GM18873 (cell line): ENCODE measurements at regions not wholly inside any gene's neighbourhood (a gene's known extent, or its start where the extent isn't known, plus 50 kb on each side); places are given as distances from the start of the nearest gene placed in this dataset.
"Not testable (repeated sequence)": the region's sequence is repeated elsewhere in the genome, so short reads cannot be mapped to it uniquely, and the experiment has no call there.

Source experiments
- ATAC-seq: cut with Tn5 transposase; IDR thresholded peaks from one replicate; pipeline ENCODE4 v1.9.1; 2021; ENCODE audit warnings: mild to moderate bottlenecking, moderate library complexity, moderate number of reproducible peaks; ENCODE audit not compliant: unreplicated experiment, low FRiP score

DNA sequence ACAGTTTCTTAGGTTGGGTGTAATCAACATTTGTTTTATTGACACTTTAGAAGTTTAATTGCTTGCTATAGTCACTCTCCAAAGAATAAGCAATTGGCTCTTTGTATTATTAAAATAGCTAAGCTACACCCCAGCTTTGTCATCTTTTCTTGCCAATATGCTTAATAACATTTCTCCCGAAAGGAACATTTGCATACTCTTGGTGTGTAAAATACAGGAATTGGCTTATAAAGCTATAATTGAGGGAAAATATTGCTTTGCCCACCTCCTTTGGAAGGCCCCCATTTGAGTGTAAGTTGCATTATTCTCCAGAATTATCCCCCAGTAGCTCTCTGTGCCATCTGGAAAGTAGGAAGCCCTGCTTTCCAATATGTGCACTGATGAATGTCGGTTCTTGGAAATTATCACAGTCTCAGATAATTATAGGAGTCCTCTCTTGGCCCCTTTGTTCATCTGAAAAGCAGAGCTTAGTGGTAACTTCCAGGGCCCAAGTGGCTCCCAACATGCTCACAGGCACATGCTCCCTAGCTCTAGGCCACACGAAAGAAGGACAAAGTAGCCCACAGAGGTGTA, 92.4 kb upstream of the B3GAT2 start:
- ATAC-seq, result no peak

DNA sequence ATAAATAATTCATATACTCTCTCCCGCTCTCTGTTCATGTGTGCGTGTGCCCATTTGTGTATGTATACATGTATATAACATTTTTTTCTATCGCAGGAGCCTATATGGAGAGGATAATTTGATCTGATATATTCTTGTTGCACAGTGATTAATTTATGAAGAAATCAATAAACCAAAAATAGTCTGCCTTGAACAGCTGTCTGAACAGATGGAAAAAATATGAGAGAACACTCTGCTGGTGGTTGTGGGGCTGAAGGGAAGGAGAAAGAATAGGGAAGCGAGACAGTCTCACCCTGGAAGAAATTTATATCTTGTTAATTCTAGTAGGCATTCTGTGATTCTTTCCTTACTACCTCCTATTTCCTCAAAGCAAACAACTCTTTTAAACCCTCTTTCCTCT, 96.6 kb upstream of the B3GAT2 start:
- no peak for ATAC-seq

DNA sequence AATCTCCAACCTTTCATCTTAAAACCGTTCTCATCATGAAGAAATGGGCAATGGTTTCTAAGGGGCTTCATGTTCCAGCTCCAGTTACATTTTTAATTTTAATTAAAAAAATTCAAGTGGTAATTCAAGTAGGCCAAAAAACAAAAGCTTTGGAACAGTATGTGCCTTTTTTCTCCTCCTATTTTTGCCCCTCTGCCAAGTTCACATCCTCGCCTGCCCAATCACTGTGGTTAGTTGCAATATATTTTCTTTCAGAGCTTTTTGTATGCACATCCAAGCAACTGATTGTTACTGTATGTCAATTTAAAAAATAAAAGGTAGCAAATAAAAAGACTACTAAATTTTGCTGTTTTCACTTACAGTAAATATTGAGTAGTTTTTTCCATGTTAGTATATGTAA, 99.8 kb upstream of the B3GAT2 start:
- no peak for ATAC-seq

DNA sequence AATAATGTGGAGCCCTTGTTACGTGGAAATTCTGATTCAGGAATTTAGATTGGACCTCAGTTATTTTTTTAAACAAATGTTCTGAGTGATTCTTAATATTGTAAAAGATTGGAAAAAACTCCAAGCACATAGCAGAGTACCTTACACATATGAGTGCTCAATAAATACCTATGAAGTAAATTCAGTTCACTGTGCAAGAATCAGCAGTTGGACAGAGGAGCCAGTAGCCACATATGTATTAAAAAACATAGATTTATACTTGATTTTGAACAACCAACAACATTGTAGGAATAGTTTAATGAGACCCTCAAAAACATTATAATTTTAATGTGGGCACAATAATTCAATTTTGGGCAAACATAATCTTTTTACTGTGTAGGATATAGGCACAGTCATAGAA, 109.3 kb upstream of the B3GAT2 start:
- ATAC-seq, result no peak

DNA sequence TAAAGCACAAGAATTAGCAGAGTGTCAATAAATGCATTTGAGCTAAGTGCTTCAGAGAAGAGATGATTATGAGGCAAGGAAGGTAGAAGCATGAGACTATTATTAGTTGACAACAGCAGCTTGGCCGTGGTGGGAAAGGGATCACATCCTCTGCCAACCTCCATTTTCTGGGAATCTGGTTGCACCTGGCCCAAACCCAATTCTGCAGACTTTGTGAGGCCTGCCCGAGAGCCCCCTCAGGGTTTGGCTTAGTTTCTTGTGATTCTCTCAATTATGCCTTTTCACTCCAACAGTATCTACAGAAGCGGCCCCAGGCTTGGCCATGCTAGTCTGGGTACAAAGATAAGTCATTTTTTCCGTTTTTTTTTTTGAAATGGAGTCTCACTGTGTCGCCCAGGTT, 111.0 kb upstream of the B3GAT2 start:
- ATAC-seq, result no peak

DNA sequence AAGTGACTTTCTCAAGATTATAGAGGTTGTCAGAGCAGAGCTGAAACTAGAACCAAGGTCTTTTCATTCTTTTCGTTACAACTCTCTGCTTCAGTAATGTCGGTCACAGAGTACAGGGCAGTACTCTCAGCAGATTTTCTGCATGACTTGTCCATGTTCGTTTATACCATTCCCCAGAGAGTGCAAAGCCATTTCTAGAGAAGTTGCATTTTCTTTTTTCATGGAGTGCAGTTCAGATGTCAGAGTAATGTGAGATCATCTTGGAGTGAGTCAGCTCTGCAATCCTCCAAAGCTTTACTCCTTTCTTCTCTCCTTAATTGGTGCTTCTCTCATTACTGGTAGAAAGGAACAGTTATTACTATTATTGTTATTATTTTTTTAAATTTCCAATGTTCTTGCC, 115.6 kb upstream of the B3GAT2 start:
- ATAC-seq, result no peak

DNA sequence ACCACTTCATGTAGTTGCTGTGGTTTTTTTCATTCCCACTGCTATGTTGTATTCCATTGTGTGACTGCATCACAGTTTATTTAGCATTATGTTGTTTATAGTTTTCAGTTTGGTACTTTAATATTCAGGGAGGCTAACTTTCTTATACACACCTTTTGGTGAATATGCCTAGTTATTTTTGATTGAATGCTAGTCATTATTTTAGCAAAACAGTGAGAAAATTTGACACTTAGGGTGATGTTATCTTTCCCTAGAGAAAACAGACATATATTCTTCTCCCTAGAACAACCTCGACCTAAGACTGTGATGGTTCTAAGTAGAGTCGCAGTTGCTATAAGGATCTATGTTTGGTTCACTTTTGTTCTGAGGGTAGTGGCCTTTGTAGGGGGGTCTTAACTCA, 120.8 kb upstream of the B3GAT2 start:
- no peak for ATAC-seq

DNA sequence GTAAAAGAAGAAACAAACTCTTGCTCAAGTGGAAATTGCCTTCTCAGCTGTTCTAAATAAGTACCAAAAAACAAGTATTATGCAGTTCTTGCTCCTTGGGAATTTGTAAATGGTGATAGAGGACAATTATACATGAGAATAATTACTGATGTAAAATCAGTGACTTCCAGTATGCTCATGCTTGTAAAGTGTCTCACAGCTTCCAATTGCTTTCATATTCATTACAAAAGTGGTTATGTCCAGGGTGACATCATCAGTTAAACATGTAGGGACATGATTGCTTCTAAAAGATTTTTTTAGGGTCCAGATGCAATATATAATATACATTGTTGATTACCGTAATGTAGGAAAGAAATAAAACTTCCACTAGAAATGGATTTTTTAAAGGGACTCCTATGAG, 122.8 kb upstream of the B3GAT2 start:
- ATAC-seq, result no peak

DNA sequence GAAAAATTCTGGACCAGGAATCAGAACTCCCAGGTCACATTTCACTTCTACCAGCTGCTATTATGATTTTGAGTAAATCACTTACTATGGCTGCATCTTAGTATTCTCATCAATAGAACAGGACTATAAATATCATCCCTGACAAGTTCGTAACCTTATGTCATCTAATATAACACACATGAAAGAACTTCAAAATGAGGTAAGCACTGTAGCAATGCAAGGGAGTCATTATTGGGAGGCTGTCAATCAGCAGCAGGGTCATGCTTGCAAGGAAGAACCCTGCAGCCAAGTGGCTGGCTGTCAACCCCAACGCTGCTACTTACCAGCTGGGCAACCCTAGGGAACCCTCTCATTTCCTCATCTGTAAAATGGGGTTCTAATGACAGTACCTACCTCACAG, 123.3 kb upstream of the B3GAT2 start:
- ATAC-seq, result no peak

DNA sequence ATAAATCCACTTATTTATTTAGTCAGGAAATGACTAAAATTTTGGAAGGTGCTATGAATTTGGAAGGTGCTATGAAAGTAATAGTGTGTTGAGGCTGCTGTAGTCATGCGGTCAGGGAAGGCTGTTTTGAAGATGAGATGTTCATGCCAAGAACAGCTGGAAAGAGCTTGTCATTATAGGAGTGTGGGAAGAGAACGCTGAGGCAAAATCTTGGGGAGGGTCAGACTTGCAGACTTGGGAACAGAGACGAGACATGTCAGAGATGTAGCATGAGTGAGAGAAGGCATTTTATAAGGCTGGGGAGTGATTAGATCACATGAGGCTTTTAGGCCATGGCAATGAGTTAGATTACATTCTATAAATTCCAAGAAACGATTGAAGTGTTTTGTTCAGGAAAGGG, 124.0 kb upstream of the B3GAT2 start:
- ATAC-seq, result no peak

DNA sequence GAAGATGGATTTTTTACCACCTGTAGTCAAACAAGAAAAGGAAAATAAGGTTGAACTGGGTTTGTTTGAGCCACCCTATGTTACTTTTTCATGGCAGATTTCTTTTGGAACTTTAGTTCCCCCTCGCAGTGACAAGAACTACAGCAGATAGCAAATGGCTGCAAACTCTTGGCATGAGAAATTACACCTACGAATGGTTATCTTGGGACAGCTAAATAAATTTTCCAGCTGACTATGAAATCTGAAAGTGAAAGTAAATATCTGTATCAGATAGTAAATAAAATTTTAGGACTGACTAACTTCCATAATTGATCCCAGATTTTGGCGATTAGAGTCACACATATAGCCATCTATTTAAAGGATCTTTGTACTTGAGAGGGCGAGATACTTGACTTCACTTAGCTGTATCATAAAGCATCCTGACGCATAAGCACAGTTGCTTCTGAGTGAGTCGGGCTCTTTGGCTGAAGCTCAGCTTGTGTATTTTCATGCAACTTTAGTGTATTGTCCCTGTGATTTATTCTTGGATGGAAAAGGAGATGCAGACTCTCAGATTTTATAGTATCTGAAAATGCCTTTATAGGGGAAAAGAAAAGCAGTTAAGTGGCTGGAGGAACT, 125.3 kb upstream of the B3GAT2 start:
- ATAC-seq, result no peak

DNA sequence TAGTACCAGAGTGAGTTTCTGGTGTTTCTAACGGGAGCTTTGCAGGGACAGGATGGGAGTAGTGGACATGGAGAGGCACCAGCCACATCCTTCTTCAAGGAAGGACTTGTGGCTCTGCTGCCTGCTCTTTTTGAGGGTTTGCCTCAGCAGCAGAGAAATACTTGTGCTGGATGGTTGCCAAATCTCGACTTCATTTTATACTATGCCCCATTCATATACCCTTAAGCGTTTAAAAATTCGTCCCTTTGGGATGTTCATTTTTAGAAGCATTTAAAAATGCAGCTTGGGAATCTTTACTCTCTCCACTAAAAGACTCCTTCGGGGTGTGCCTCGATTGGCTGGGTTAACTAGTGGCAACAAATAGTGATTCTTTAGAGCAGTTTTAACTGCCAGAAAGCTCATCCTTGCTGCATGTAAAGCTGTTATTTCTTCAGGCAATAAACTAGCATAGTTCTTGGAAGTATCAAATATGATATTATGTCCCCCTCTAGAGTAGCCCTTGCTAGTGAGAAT, 126.5 kb upstream of the B3GAT2 start:
- no peak for ATAC-seq

DNA sequence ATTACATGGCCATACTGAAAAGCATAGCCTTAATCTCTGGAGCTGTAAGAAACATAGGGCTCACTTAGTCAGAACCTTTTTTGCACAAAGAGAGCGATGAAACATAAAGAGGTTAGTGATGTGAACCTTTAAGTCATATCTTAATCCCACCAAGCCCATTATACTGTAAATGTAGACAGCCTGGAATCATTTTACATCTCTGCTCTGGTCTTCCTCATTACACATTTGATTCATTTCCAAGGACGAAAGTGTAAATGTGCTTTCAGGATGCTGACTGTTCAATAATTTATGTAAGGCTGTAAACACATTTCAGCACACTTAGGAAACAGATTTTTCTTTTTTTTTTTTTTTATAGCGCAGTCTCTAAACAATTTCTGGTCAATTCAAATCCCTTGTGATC, 131.3 kb upstream of the B3GAT2 start:
- no peak for ATAC-seq

DNA sequence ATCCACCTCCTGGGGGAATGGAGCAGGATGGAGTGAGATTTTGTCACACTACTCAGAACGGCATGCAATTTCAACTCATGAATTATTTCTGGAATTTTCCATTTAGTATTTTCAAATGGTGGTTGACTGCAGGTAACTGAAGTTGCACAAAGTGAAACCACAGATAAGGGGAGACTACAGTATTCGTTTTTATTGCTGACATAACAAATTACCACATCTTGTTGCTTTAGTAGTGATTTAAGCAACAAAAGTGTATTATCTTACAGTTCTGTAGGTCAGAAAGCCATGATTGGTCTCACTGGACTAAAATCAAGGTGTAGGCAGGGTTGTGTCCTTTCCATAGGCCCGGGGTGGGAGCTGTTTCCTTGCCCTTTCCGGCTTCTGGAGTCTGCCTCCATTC, 133.4 kb upstream of the B3GAT2 start:
- ATAC-seq, result no peak

DNA sequence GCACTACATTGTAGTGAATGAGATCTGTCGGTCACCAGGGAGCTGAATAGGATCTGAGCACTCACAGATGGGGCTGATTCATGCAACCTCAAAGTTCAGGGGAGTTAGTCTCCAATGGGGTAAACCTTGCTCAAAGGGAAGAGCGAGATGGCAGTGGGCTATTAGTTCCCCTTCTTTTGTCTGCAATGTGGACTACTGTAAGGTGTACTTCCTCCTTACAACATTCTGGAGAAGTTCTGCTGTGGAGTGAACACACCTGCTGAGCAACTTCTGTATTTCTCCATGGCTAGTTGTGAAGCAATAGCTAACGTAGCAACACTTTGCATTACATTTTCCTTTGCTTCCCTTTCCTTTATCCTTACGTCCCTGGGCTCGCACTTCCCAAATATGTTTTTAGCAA, 134.3 kb upstream of the B3GAT2 start:
- no peak for ATAC-seq

DNA sequence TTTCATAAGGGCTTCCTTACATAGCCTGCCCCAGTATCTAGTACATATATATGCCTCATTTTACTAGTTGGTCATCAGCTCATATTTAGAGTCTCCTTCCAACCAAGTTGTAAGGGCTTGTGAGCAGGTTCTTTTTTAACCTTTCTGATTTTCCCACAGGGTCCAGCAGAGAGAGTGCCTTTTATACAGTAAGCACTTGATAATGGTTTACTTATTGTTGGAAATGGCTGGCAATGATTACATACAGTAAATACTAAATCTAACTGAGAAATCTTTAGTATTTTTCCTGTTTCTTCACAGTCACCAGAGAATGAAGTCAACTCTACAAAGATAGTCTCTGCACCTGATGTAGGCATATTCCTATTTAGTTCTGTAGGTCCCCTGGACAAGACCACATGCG, 135.1 kb upstream of the B3GAT2 start:
- ATAC-seq, result no peak

DNA sequence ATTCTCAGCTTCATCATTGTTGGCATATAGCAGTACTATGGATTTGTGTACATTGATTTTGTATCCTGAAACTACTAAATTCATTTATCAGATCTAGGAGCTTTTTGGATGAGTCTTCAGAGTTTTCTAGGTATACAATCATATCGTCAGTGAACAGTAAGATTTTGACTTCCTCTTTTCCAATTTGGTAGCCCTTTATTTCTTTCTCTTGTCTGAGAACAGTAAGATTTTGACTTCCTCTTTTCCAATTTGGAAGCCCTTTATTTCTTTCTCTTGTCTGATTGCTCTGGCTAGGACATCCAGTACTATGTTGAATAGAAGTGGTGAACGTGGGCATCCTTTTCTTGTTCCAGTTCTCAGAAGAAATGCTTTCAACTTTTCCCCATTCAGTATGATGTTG, 140.4 kb upstream of the B3GAT2 start:
- ATAC-seq, result not testable (repeated sequence)

DNA sequence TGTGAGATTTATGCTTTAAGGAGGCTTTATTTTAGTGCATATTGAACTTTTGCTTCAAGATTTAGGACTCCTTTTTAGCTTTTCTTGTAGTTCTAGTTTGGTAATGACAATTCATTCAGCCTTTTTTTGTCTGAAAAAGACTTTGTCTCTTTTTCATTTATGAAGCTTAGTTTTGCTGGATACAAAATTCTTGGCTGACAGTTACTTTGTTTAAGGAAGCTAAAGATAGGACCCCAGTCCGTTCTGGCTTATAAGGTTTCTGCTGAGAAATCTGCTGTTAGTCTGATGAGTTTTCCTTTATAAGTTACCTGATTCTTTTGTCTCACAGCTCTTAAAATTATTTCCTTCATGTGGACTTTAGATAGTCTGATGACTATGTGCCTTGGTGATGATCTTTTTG, 142.8 kb upstream of the B3GAT2 start:
- no peak for ATAC-seq

DNA sequence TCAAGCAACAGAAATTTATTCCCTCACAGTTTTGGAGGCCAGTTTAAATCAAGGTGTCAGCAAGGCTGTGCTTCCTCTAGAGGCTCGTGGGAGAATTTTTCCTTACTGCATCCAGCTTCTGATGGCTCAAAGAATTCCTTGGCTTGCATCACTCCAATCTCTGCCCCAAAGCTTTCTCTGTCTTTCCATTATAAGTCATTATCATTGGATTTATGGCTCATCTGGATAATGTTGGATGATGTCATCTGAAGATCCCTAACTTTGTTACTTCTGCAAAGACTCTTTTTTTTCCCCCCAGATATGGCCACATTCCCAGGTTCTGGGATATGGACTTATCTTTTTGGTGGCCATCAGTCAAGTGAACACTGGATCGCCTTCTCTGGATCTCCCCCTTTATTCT, 146.3 kb upstream of the B3GAT2 start:
- no peak for ATAC-seq

DNA sequence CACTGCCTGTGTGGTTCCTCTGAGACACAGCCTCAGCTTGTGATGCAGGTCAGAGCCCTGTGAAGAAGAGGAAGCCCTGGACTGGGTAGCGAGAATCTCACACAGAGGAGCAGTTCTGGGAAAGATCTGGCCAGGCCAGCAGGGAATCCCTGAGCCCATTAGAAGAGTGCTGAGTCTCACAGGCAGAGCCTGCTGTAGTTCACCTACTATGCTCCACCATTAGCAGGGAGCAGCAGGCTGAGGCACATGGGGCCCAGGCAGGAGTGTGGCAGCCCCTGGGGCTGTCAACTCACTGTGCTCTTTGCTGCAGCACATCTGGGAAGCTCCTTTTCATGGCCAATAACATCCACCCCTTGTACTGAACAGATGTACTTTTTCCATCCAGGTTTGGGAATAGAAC, 146.8 kb upstream of the B3GAT2 start:
- ATAC-seq, result no peak

DNA sequence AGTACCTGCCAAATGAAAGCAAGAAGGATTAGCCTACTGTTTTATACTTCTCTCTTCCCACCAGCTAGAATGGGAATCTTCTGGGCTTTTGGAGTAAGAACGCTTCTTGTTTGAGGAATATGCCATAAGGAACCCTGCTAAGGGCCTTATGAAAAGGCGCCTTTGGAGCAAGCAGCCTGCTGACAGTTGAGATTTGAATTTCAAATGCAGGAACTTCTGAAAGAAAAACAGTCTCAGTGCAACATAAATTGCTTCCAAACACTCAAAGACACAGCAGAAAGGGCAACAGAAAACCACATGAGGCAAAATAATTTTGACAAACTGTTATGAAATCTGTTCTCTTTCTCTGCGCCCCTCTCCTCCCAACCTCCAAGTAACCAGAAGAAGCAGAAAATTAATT, 149.4 kb upstream of the B3GAT2 start:
- ATAC-seq, result no peak

DNA sequence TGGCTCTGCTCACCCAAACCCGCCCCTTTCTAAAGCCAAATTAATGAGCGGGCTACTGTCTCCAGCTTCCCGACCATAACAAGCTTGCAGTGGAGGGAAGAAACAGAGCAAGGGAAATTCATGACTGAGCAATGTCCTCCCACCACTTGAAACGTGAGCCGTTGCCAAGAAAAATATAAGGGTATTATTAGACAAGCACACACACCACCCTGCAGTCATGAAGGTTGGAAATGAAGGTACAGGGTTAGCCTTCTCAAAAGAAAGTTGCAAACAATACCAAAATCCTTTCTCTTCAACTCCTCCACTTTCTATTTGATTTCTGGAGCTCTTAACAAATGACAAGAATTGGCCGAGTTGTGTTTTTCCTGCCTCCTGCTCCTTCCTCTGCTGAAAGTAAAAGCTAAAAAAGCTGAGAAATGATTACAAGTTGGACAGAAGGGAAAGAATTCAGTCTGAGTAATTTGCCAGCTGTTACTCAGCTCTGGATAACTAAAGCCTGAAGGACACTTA, 151.1 kb upstream of the B3GAT2 start:
- ATAC-seq, result no peak
